ENCODE measurements at regions not wholly inside any gene's neighbourhood (a gene's known extent, or its start where the extent isn't known, plus 50 kb on each side); places are given as distances from the start of the nearest gene placed in this dataset.

DNA sequence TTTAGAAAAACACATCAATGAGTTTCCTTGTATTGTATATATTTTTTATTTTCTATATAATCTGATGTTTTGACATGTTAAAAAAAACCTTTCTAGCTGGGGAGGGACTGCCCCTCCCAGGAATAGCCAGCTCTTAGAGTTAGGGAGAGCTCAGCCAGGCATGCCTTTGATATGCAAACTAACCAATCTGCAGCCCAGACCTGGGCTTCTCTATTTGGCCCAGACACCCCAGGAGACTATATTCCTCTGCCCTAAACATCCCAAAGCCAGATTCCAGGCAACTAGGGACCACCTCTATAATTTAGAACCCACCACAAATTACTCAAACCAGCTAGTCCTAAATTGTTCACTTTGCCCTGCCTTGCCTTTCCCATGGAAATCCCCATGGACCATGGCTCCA lies 390.9 kb upstream of the ADAMTS9 start:
- no peak overlapping the region for H3K4me3 ChIP-seq (ENCODE audit: low read depth, low read length)
- CTCF ChIA-PET = no interaction called here
- POLR2A ChIA-PET = no interaction called here
- TF ChIP-seq, protein P1, sequence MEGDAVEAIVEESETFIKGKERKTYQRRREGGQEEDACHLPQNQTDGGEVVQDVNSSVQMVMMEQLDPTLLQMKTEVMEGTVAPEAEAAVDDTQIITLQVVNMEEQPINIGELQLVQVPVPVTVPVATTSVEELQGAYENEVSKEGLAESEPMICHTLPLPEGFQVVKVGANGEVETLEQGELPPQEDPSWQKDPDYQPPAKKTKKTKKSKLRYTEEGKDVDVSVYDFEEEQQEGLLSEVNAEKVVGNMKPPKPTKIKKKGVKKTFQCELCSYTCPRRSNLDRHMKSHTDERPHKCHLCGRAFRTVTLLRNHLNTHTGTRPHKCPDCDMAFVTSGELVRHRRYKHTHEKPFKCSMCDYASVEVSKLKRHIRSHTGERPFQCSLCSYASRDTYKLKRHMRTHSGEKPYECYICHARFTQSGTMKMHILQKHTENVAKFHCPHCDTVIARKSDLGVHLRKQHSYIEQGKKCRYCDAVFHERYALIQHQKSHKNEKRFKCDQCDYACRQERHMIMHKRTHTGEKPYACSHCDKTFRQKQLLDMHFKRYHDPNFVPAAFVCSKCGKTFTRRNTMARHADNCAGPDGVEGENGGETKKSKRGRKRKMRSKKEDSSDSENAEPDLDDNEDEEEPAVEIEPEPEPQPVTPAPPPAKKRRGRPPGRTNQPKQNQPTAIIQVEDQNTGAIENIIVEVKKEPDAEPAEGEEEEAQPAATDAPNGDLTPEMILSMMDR (IDR thresholded peaks at IDR 0.05; ENCODE audit: insufficient read depth, low read length, missing control alignments) = no peak
- DNase-seq (ENCODE audit: low read depth, low spot score) = no peak

DNA sequence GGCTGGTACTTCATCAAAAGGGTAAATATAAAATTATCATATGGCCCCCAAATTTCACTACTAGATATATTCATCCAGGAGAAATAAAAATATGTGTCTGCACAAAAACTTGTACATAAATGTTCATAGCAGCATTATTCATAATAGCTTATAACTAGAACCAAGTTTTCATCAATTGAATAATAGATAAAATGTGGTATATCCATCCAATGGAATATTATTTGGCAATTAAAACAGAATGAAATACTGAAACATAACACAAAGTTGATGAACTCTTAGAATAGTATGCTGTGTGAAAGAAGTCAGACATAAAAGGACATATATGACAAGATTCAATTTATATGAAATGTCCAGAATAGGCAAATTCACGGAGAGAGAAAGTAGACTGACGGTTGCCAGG lies 389.3 kb upstream of the ADAMTS9 start:
- CTCF ChIA-PET = no interaction called here
- no peak for DNase-seq (ENCODE audit: low read depth, low spot score)
- POLR2A ChIA-PET = no interaction called here
- no peak overlapping the region for H3K4me3 ChIP-seq (ENCODE audit: low read depth, low read length)
- TF ChIP-seq, protein P1 (IDR thresholded peaks at IDR 0.05; ENCODE audit: insufficient read depth, low read length, missing control alignments) = no peak

DNA sequence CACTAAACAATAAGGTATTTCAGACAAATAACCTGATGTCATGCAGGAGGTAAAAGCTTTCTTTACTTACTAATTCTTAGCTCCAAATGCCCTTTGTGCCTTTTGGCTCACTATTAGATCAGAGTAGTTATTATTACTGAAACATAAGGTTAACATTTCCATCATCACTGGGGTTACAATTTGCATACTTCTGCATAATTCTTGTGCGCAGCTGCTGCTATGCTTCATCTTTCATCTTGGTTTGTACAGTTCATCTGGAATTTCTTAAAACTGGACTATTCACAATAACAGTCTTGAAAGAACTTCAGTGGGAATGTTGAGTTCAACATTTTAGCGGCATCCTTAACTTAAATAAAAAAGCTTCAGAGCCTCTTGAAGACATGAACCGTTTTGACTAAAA lies 383.2 kb upstream of the ADAMTS9 start:
- POLR2A ChIA-PET = no interaction called here

DNA sequence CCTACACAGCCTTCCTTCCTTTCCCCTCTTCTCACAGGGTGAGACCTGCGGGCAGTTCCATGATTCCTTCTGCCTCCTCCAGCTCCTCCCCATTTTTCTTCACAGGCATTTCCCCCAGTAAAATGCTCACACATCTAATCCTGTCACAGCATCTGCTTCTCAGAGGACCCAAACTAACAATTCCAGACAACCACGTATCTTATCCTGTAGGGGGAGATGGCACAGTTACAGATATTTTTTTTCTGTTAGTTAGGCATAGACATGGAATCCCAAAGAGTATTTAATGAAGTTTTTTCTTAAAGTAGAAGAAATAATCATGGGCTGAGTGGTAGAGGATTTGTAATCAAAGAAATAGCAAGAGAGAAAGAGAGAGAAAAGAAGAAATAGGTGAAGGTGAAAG lies 373.1 kb upstream of the ADAMTS9 start:
- TF ChIP-seq, protein P1 (IDR thresholded peaks at IDR 0.05; ENCODE audit: insufficient read depth, low read length, missing control alignments) = no peak
- POLR2A ChIA-PET = no interaction called here
- no peak overlapping the region for H3K4me3 ChIP-seq (ENCODE audit: low read depth, low read length)
- CTCF ChIA-PET = no interaction called here
- DNase-seq (ENCODE audit: low read depth, low spot score) = no peak

More for the DNA sequence above, 383.2 kb upstream of the ADAMTS9 start:
- no peak for DNase-seq (ENCODE audit: low read depth, low spot score)
- H3K4me3 ChIP-seq (ENCODE audit: low read depth, low read length) = no peak overlapping the region
- TF ChIP-seq, protein P1 (IDR thresholded peaks at IDR 0.05; ENCODE audit: insufficient read depth, low read length, missing control alignments) = no peak
- CTCF ChIA-PET = no interaction called here

DNA sequence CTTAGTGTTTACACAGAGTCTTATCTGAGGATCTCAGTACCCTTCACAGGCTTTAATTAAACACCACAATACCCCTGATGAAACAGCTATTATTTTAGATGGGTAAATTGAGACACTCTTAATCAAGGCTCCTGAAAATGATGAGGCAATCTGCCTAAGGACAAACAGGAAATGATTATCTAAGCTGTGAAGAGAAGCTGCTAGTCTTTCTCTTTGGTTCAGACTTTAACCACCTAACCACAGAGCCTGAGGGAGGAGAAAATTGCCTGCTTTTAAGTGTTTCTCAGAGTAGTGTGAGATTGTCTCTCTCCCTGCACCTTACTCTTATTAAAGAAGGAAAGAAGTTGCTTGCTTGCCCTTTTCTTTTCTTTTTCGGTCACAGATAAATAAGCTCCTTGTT lies 364.3 kb upstream of the ADAMTS9 start:
- no peak overlapping the region for H3K4me3 ChIP-seq (ENCODE audit: low read depth, low read length)
- CTCF ChIA-PET = interaction anchor here (1.4 kb wide), 1 partner anchor 333 kb away, joined by 3 read pairs; no protein-coding TSS in a partner anchor
- TF ChIP-seq, protein P1 (IDR thresholded peaks at IDR 0.05; ENCODE audit: insufficient read depth, low read length, missing control alignments) = no peak
- DNase-seq (ENCODE audit: low read depth, low spot score) = no peak
- POLR2A ChIA-PET = no interaction called here

DNA sequence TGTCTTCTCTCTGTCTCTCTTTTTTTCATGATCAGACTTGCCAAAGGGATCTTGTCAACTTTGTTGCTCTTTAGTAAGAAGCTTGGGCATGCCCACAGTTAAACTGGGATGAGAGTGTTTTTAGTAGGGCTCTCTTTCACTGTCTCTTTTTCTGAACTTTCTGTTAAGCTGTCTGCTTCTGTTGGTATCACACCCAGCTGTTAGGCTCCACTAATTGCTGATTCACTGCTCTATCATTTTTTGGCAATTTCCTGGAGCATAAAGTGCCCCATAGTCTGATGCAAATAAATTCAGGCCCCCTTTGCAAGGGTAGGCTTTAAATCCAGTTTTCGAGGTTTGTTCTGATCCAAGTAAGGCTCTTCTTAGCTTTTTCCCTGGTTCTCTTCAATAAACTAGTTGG lies 360.4 kb upstream of the ADAMTS9 start:
- TF ChIP-seq, protein P1 (IDR thresholded peaks at IDR 0.05; ENCODE audit: insufficient read depth, low read length, missing control alignments) = no peak
- no peak for DNase-seq (ENCODE audit: low read depth, low spot score)
- ChIA-PET CTCF (no interaction called here), POLR2A (no interaction called here)
- no peak overlapping the region for H3K4me3 ChIP-seq (ENCODE audit: low read depth, low read length)

Data from AG04449 (cell line).